Sigmoid colon (tissue), 6 donors: ENCODE measurements at regions not wholly inside any gene's neighbourhood (a gene's known extent, or its start where the extent isn't known, plus 50 kb on each side); places are given as distances from the start of the nearest gene placed in this dataset.
"Not testable (repeated sequence)": the region's sequence is repeated elsewhere in the genome, so short reads cannot be mapped to it uniquely, and the experiment has no call there.

ENCODE experiments used
- DNase-seq: peaks from one replicate; pipeline ENCODE4 v3.0.0-alpha.2; 2019
- H3K27ac ChIP-seq, 4 donors: fragments of 200-600 bp; sonication (generic); one replicate each; pipeline ENCODE4 v1.5.1; 2016 to 2019; ENCODE audit warnings: mild to moderate bottlenecking in 1 of 4
- H3K27me3 ChIP-seq, 3 donors: fragments of 200-600 bp; sonication (generic); one replicate each; pipeline ENCODE4 v1.5.1; 2019; ENCODE audit warnings: mild to moderate bottlenecking in 1 of 3
- H3K36me3 ChIP-seq, 4 donors: fragments of 200-600 bp; sonication (generic); one replicate each; pipeline ENCODE4 v1.5.1; 2016 to 2019
- H3K4me1 ChIP-seq, 4 donors: fragments of 200-600 bp; sonication (generic); one replicate each; pipeline ENCODE4 v1.5.1; 2017 to 2019
- H3K4me3 ChIP-seq, 4 donors: fragments of 200-600 bp; sonication (generic); one replicate each; pipeline ENCODE4 v1.5.1; 2017 to 2019; ENCODE audit warnings: mild to moderate bottlenecking in 2 of 4, moderate library complexity in 1 of 4
- H3K9me3 ChIP-seq, 4 donors: fragments of 200-600 bp in 3 of 4; sonication (generic) in 3 of 4; one replicate each; pipeline versions ENCODE4 v1.5.1 to v1.6.1; 2013 to 2019
- EP300 ChIP-seq, 4 donors: sonication (generic); formaldehyde crosslinking; IDR thresholded peaks; one replicate each; pipeline ENCODE4 v1.6.1; 2017; ENCODE audit warnings: antibody characterized with exemption in 4 of 4
- POLR2A ChIP-seq, 2 donors: fragments of 450-650 bp; IDR thresholded peaks; one replicate each; pipeline ENCODE4 v1.6.1; 2016; ENCODE audit warnings: antibody characterized with exemption in 2 of 2, mild to moderate bottlenecking in 2 of 2, moderate library complexity in 2 of 2
- POLR2AphosphoS5 ChIP-seq, 4 donors: sonication (generic); formaldehyde crosslinking; IDR thresholded peaks; one replicate each; pipeline ENCODE4 v1.6.1; 2017; ENCODE audit warnings: antibody characterized with exemption in 4 of 4
- WGBS, 2 donors: extraction: QIAGEN DNeasy Blood & Tissue Kit; methylation state at CpG; one replicate each; pipeline ENCODE4 v1.1.7; 2013; 5-methylcytosine and 5-hydroxymethylcytosine counted together
- intact Hi-C: fragments of 100-400 bp; cut with DNase I; formaldehyde crosslinking; loops from one replicate; pipeline ENCODE4 v1.15.1; 2023
- TF ChIP-seq, protein P1 (sequence below), 4 experiments: fragments of 450-650 bp in 3 of 4; fragments of 200-600 bp in 1 of 4; IDR thresholded peaks; one replicate each; pipeline ENCODE4 v1.5.1; 2016 to 2019; ENCODE audit warnings: antibody characterized with exemption in 4 of 4, mild to moderate bottlenecking in 3 of 4, moderate library complexity in 2 of 4
- donor health status: healthy with polysubstance abuse.
- donor health status: healthy.

DNA sequence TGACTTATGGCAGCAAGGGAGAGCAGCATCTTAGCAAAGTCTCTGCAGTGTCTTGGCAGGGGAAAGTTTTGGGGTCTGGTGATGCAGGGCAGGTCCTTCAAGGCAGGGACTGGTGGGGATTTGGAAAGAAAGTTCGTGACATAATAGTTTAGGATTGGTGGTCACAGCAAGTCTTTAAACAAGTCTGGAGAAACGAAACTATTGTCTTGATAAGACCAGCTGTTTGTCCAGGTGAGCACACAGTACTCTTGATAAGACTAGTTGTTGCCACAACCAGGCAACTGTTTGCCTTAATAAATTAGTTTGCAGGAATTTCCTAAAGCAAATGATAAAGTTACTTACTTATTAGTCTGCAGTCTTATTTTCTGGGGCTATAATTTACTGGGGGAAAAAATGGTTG lies 136.1 kb downstream of the AKR1D1 start:
- no peak overlapping the region for H3K27ac ChIP-seq
- H3K4me3 ChIP-seq: no peak overlapping the region
- no peaks in the 10 kb centered on the region for H3K9me3 ChIP-seq
- DNase-seq: no peak
- TF ChIP-seq POLR2A (IDR thresholded peaks at IDR 0.05): no peak
- no peak for TF ChIP-seq POLR2AphosphoS5 (IDR thresholded peaks at IDR 0.05)
- TF ChIP-seq, protein P1, sequence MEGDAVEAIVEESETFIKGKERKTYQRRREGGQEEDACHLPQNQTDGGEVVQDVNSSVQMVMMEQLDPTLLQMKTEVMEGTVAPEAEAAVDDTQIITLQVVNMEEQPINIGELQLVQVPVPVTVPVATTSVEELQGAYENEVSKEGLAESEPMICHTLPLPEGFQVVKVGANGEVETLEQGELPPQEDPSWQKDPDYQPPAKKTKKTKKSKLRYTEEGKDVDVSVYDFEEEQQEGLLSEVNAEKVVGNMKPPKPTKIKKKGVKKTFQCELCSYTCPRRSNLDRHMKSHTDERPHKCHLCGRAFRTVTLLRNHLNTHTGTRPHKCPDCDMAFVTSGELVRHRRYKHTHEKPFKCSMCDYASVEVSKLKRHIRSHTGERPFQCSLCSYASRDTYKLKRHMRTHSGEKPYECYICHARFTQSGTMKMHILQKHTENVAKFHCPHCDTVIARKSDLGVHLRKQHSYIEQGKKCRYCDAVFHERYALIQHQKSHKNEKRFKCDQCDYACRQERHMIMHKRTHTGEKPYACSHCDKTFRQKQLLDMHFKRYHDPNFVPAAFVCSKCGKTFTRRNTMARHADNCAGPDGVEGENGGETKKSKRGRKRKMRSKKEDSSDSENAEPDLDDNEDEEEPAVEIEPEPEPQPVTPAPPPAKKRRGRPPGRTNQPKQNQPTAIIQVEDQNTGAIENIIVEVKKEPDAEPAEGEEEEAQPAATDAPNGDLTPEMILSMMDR (IDR thresholded peaks at IDR 0.05): no peak
- TF ChIP-seq EP300 (IDR thresholded peaks at IDR 0.05): no peak
- no peaks in the 10 kb centered on the region for H3K4me1 ChIP-seq
- 23 to 55% methylated on average over 2 of the region's 2 CpGs for WGBS, 2 donors
- H3K27me3 ChIP-seq: no peaks in the 10 kb centered on the region
- no peaks in the 10 kb centered on the region for H3K36me3 ChIP-seq
- intact Hi-C loops: no loop called here

DNA sequence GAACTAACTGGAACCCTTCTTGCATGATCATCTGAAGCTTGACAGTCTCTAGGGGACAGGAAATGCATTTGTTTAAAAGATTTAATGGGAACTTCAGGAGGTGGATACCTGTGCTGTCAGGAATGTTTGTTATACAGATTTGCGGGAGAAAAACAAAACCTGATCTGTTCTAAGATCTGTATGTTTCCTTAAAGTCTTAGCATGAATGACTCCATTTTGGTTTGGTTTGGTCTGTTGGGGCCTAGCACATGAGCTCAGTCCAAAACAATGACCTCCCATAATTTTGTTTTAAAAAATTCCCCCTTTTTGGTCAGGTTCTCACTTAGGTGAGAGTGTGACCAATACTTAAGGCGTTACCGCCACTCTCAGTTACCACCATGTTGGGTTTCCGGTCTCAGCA lies 138.7 kb downstream of the AKR1D1 start:
- Histone ChIP-seq H3K4me1 (no peaks in the 10 kb centered on the region), H3K27ac (no peak overlapping the region), H3K27me3 (no peaks in the 10 kb centered on the region), H3K9me3 (no peaks in the 10 kb centered on the region), H3K4me3 (no peak overlapping the region), H3K36me3 (no peaks in the 10 kb centered on the region)
- no peak for DNase-seq
- TF ChIP-seq POLR2AphosphoS5 (IDR thresholded peaks at IDR 0.05) (no peak), POLR2A (IDR thresholded peaks at IDR 0.05) (no peak), EP300 (IDR thresholded peaks at IDR 0.05) (no peak)
- TF ChIP-seq, protein P1 (IDR thresholded peaks at IDR 0.05): no peak
- intact Hi-C loops: no loop called here
- WGBS, 2 donors: 94 to 97% methylated on average over 4 of the region's 4 CpGs

DNA sequence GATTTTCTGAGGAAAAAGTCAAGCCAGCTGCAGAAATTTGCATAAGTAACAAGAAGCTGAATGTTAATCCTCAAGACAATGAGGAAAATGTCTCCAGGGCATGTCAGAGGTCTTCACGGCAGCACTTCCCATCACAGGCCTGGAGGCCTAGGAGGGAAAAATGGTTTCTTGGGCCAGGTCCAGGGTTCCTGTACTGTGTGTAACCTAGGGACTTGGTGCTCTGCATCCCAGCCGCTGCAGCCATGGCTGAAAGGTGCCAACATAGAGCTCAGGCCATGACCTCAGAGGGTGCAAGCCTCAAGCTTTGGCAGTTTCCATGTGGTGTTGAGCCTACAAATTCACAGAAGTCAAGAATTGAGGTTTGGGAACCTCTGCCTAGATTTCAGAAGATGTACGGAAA lies 144.1 kb downstream of the AKR1D1 start:
- H3K27me3 ChIP-seq, H3K4me3 ChIP-seq, DNase-seq, H3K9me3 ChIP-seq, H3K36me3 ChIP-seq, intact Hi-C loops, H3K27ac ChIP-seq, H3K4me1 ChIP-seq: not testable (repeated sequence)
- WGBS, 2 donors: 95 to 96% methylated on average over 3 of the region's 3 CpGs

- H3K4me1 ChIP-seq, H3K4me3 ChIP-seq, DNase-seq, H3K9me3 ChIP-seq, H3K27me3 ChIP-seq, H3K27ac ChIP-seq, H3K36me3 ChIP-seq, intact Hi-C loops: not testable (repeated sequence)
- 85 to 87% methylated on average over 4 of the region's 4 CpGs for WGBS, 2 donors
These were observed 145.1 kb downstream of the AKR1D1 start for GRCh38 chr7:138221388-138221787.

GRCh38 chr7:138223402-138223879 lies 147.2 kb downstream of the AKR1D1 start:
- 82 to 87% methylated on average over 2 of the region's 2 CpGs for WGBS, 2 donors
- Histone ChIP-seq H3K36me3 (no peaks in the 10 kb centered on the region), H3K27me3 (no peaks in the 10 kb centered on the region), H3K9me3 (peaks cover 0 to 5% (median 2%) of the 10 kb centered on the region in 4 donors), H3K27ac (no peak overlapping the region), H3K4me1 (no peaks in the 10 kb centered on the region), H3K4me3 (no peak overlapping the region)
- no peak for DNase-seq
- intact Hi-C loops: no loop called here
- no peak for TF ChIP-seq POLR2AphosphoS5 (IDR thresholded peaks at IDR 0.05)
- TF ChIP-seq, protein P1 (IDR thresholded peaks at IDR 0.05): no peak
- TF ChIP-seq EP300 (IDR thresholded peaks at IDR 0.05): no peak
- TF ChIP-seq POLR2A (IDR thresholded peaks at IDR 0.05): no peak

DNA sequence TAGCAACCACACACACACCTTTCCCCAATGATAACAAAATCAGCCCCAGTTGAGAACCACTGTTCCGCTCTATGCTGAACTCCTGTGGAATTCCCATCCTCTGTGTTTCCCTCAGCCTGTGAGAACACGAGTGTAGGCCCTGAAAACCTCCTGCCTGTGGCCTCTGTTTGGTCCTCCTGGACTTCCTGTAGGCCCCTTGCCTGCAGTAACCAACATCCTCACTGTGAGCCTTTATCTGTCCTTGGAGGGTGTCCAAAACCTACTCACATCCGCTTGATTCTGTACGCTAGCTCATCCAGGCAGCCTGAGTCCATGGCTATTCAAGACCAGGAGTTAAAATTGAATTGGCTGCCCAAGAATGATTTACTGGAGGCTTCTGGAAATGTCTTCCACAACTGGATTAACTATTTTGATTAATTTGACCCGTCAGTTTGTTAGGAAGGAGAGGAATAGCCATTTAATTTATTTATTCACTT lies 149.8 kb downstream of the AKR1D1 start:
- Histone ChIP-seq H3K4me3 (no peak overlapping the region), H3K4me1 (no peaks in the 10 kb centered on the region), H3K9me3 (no peaks in the 10 kb centered on the region), H3K27ac (no peak overlapping the region), H3K36me3 (no peaks in the 10 kb centered on the region), H3K27me3 (no peaks in the 10 kb centered on the region)
- no peak for DNase-seq
- 62 to 79% methylated on average over 5 of the region's 5 CpGs for WGBS, 2 donors
- TF ChIP-seq POLR2AphosphoS5 (IDR thresholded peaks at IDR 0.05): no peak
- no peak for TF ChIP-seq POLR2A (IDR thresholded peaks at IDR 0.05)
- TF ChIP-seq EP300 (IDR thresholded peaks at IDR 0.05): no peak
- TF ChIP-seq, protein P1 (IDR thresholded peaks at IDR 0.05): no peak
- intact Hi-C loops: no loop called here
